Heart right ventricle (tissue), 16 donors: ENCODE measurements at regions not wholly inside any gene's neighbourhood (a gene's known extent, or its start where the extent isn't known, plus 50 kb on each side); places are given as distances from the start of the nearest gene placed in this dataset.

Source experiments
- ATAC-seq, 8 donors: fragments of 200-7000 bp; cut with Tn5 transposase; one replicate each; pipeline ENCODE4 v1.9.1; 2020; ENCODE audit warnings: mild to moderate bottlenecking in 8 of 8, moderate library complexity in 8 of 8, moderate number of reproducible peaks in 1 of 8
- DNase-seq, 2 donors: peaks; one replicate each; pipeline ENCODE4 v3.0.0-alpha.2; 2020
- H3K27ac ChIP-seq, 10 donors: fragments of 200-600 bp; sonication (generic) in 2 of 10; one replicate each; pipeline versions ENCODE4 v1.5.0 to v1.8.0; 2020 to 2022; ENCODE audit warnings: mild to moderate bottlenecking in 3 of 10
- H3K27me3 ChIP-seq, 7 donors: fragments of 200-600 bp; one replicate each; pipeline ENCODE4 v1.8.0; 2021 to 2022; ENCODE audit warnings: mild to moderate bottlenecking in 2 of 7
- H3K36me3 ChIP-seq, 9 donors: fragments of 200-600 bp; sonication (generic) in 1 of 9; one replicate each; pipeline versions ENCODE4 v1.5.0 to v1.8.0; 2020 to 2022; ENCODE audit warnings: mild to moderate bottlenecking in 2 of 9
- H3K4me1 ChIP-seq, 9 donors: fragments of 200-600 bp; sonication (generic) in 1 of 9; one replicate each; pipeline versions ENCODE4 v1.5.0 to v1.8.0; 2020 to 2022; ENCODE audit warnings: mild to moderate bottlenecking in 4 of 9
- H3K4me3 ChIP-seq, 10 donors: fragments of 200-600 bp; sonication (generic) in 2 of 10; one replicate each; pipeline versions ENCODE4 v1.5.0 to v1.8.0; 2020 to 2022; ENCODE audit warnings: mild to moderate bottlenecking in 7 of 10, moderate library complexity in 2 of 10
- H3K9me3 ChIP-seq, 11 donors: fragments of 200-600 bp in 10 of 11; sonication (generic) in 2 of 11; one replicate each; pipeline versions ENCODE4 v1.5.0 to v1.8.0; 2013 to 2022; ENCODE audit warnings: mild to moderate bottlenecking in 2 of 11, control low read depth in 1 of 11, moderate library complexity in 1 of 11
- WGBS, 2 donors: extraction: QIAGEN DNeasy Blood & Tissue Kit; methylation state at CpG; one replicate each; pipeline ENCODE4 v1.1.7; 2013; ENCODE audit warnings: inconsistent platforms in 1 of 2; 5-methylcytosine and 5-hydroxymethylcytosine counted together
- intact Hi-C, 10 donors: fragments of 100-400 bp; cut with DNase I; formaldehyde crosslinking; loops; one replicate each; pipeline versions ENCODE4 v1.11.1 to v1.14.2; 2022
- TF ChIP-seq, protein P1 (sequence below), 9 donors: fragments of 200-600 bp; sonication (generic) in 2 of 9; IDR thresholded peaks; one replicate each; pipeline versions ENCODE4 v1.5.0 to v1.8.0; 2021 to 2022; ENCODE audit warnings: antibody characterized with exemption in 9 of 9, mild to moderate bottlenecking in 5 of 9, moderate library complexity in 1 of 9
- donor health status: Arrhythmogenic right ventricular cardiomyopathy.
- donor health status: ischemic (EF 13 %, LVEDD 7.1; RV severe dilation, severe dysfunction).
- donor health status: healthy with polysubstance abuse.
- donor health status: DM: no; HTN: yes; CAD: no.
- donor health status: DM: no; HTN: no; CAD: no.
- donor health status: ischemic (EF 25% LVEDD 6.9; RV normal size, moderate dysfunction).
- donor health status: ischemic (EF 25% LVEDD 5.7; RV mildly dilated, moderate dysfunction).
- donor health status: healthy.
- donor health status: DM: yes; HTN: yes; CAD: no.
- donor health status: Ischemic cardiomyopathy.
- donor health status: ischemic (EF 35%, LVEDD 5.7; RV mildly dilated, moderate dysfunction).
- donor health status: nonischemic (EF 11% LVEDD 7.7; RV severe dilation, severe dysfunction).
- donor health status: DM: yes; HTN: yes; CAD: no.
- donor health status: PGD.
- donor health status: ischemic (EF 29% LVEDD 5.4; RV normal size, mild dysfunction).
- donor health status: nonischemic (EF 23%, LVEDD 6.1; RV moderate dilation, normal function).

DNA sequence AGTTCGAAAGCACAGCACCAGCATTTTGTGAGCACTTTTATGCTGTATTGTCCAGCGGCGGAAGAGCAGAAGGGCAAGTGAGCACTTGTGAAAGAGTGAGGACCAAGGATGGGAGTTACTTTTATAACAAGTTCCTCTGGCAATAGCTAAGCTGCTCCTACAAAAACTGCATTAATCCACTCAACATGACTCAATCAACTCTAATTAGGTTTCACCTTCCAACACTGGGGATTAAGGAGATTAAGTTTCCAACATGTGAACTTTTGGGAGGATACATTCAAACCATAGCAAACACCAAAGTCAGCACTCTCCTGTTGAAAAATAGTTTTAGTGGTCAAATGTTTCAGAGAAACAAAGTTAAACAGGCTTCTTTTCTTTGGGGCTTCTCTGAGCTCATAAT lies 844.5 kb downstream of the REEP3 start:
- no peak for ATAC-seq
- H3K4me3 ChIP-seq: no peak overlapping the region
- WGBS, 2 donors: 94 to 98% methylated on average over 3 of the region's 3 CpGs
- no peaks in the 10 kb centered on the region for H3K4me1 ChIP-seq
- TF ChIP-seq, protein P1, sequence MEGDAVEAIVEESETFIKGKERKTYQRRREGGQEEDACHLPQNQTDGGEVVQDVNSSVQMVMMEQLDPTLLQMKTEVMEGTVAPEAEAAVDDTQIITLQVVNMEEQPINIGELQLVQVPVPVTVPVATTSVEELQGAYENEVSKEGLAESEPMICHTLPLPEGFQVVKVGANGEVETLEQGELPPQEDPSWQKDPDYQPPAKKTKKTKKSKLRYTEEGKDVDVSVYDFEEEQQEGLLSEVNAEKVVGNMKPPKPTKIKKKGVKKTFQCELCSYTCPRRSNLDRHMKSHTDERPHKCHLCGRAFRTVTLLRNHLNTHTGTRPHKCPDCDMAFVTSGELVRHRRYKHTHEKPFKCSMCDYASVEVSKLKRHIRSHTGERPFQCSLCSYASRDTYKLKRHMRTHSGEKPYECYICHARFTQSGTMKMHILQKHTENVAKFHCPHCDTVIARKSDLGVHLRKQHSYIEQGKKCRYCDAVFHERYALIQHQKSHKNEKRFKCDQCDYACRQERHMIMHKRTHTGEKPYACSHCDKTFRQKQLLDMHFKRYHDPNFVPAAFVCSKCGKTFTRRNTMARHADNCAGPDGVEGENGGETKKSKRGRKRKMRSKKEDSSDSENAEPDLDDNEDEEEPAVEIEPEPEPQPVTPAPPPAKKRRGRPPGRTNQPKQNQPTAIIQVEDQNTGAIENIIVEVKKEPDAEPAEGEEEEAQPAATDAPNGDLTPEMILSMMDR (IDR thresholded peaks at IDR 0.05): no peak
- no peaks in the 10 kb centered on the region for H3K27me3 ChIP-seq
- intact Hi-C loops: no loop called here
- H3K36me3 ChIP-seq: no peaks in the 10 kb centered on the region
- no peak for DNase-seq
- H3K9me3 ChIP-seq: peaks cover 0 to 4% (median 0%) of the 10 kb centered on the region in 11 donors
- H3K27ac ChIP-seq: no peak overlapping the region

GRCh38 chr10:64368298-64368697 lies 847.1 kb downstream of the REEP3 start:
- intact Hi-C loops: no loop called here
- no peak for ATAC-seq
- 58 to 62% methylated on average over 3 of the region's 3 CpGs for WGBS, 2 donors

GRCh38 chr10:64369885-64370773 lies 848.9 kb downstream of the REEP3 start:
- intact Hi-C loops: no loop called here
- Histone ChIP-seq H3K4me1 (no peaks in the 10 kb centered on the region), H3K9me3 (no peaks in the 10 kb centered on the region), H3K36me3 (no peaks in the 10 kb centered on the region), H3K27ac (no peak overlapping the region), H3K27me3 (no peaks in the 10 kb centered on the region), H3K4me3 (no peak overlapping the region)
- ATAC-seq (no peak), DNase-seq (no peak)
- WGBS, 2 donors: 84 to 93% methylated on average over 1 of the region's 1 CpG
- TF ChIP-seq, protein P1 (IDR thresholded peaks at IDR 0.05): no peak

More at GRCh38 chr10:64368298-64368697, 847.1 kb downstream of the REEP3 start:
- H3K9me3 ChIP-seq: no peaks in the 10 kb centered on the region
- H3K27me3 ChIP-seq: no peaks in the 10 kb centered on the region
- H3K36me3 ChIP-seq: no peaks in the 10 kb centered on the region
- H3K27ac ChIP-seq: no peak overlapping the region
- TF ChIP-seq, protein P1 (IDR thresholded peaks at IDR 0.05): no peak
- no peak for DNase-seq
- H3K4me1 ChIP-seq: no peaks in the 10 kb centered on the region
- H3K4me3 ChIP-seq: no peak overlapping the region

DNA sequence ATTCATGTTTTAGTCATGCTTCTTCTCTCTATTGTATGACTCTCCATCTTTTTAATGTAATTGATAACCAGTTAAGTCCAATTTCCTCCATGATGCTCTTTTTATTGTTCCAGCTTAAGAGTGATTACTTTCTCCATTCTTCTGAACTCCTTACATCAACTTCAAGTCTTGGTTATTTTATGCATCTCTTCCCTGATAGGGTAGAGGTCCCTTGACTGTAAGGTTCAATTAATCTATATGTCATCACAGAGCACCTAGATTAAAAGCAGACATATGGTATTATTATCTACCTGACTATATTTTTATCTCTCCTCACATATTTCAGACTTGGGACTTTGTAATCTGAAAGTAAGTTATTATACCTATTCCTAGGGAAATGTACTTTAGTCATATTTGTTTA lies 853.1 kb downstream of the REEP3 start:
- no peak overlapping the region for H3K4me3 ChIP-seq
- TF ChIP-seq, protein P1 (IDR thresholded peaks at IDR 0.05): no peak
- intact Hi-C loops: no loop called here
- no peak for DNase-seq
- H3K4me1 ChIP-seq: no peaks in the 10 kb centered on the region
- no peak overlapping the region for H3K27ac ChIP-seq
- H3K27me3 ChIP-seq: no peaks in the 10 kb centered on the region
- H3K9me3 ChIP-seq: peaks cover 0 to 3% (median 0%) of the 10 kb centered on the region in 11 donors
- no peak for ATAC-seq
- H3K36me3 ChIP-seq: no peaks in the 10 kb centered on the region
